ENCODE measurements at regions not wholly inside any gene's neighbourhood (a gene's known extent, or its start where the extent isn't known, plus 50 kb on each side); places are given as distances from the start of the nearest gene placed in this dataset.
"Not testable (repeated sequence)": the region's sequence is repeated elsewhere in the genome, so short reads cannot be mapped to it uniquely, and the experiment has no call there.

DNA sequence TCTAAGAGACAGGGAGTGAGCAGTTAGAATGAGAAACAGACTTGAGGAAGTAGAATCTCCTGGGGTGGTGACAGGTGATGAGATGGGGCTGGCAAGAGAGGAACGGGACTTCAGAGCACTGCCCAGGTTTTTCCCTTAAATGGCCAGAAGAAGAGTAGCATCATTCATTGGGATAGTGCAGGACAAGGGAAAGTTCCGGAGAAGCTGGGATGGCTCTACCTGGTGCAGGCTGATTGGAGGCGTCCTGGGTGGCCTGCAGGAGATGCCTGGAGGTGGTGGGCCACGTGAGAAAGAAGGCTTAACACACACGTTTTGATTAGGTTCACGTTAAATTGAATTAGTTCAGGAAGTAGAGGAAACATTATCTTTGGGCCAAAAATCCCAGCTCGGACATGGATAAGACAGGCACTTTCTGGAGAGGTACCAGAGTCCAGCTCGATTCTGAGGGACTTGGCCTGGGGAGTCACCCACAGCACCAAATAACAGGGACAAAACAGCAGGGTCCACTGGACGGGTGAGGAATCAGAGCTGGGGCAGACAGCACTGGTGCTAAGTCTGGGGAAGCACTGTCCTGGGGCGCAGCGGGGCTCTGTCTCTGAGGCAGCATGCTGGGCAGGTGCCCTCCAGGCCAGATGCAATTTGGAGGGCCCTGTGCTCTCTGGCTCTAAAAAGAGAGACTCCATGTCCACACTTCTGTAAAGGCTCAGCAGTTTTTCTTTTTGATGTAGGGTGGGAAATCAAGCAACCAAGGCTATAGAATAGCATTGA, 512.3 kb upstream of the RAB6C start:
- DNase-seq: no peak

GRCh38 chr2:129467941-129468340, 511.5 kb upstream of the RAB6C start:
- DNase-seq: no peak

DNA sequence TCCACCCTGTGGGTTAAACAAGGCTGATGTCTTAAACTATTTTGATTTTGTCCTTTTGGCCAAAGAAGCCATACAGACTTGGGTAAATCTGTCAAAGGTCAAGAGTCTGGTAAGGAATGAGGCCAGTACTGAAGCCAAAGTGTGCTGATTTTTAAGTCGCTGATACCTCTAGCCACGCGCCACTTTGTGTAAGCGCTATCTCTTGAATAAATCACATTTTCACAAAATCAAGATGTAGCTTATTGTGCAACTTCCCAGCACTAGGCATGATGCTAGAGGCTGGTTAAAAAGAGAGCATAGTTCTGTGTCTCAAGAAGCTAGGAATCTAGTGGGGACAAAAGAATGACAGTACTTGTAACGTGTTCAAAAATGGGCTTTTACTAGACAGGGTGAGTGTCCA, 510.6 kb upstream of the RAB6C start:
- DNase-seq: no peak

GRCh38 chr2:129469389-129469788, 510.1 kb upstream of the RAB6C start:
- DNase-seq: no peak

- no peak for DNase-seq
Observed at GRCh38 chr2:129469871-129470270, 509.6 kb upstream of the RAB6C start.

DNA sequence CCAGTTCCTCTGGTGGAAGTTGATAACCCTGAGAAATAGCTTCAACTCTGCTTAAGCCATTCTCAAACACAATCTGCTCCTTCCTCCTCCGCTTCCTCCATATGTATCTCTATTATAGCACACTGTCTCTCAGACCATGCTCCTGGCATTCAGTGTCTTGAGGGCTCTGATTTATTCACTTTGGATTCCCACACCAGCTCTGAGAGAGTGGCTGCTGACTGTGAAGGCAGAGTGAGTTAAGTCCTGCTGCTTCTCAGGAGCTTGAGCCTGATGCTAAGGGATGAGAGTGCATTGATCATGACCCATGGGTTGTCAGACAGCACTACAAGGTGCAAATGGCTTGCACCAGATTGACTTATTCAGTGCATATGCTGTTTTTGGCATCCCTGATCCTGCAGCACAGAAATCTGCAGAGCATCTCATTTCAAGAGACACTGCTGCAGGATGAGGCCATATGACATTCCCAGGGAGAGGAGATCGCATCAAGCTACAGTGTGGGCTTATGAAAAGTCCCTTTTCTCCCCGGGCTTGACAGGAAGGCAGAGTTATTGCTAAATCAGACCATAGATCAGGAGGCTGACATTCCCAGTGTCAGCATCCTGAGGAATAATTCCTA, 500.5 kb upstream of the RAB6C start:
- no peak for DNase-seq

GRCh38 chr2:129479892-129480291, 499.6 kb upstream of the RAB6C start:
- no peak for DNase-seq

DNA sequence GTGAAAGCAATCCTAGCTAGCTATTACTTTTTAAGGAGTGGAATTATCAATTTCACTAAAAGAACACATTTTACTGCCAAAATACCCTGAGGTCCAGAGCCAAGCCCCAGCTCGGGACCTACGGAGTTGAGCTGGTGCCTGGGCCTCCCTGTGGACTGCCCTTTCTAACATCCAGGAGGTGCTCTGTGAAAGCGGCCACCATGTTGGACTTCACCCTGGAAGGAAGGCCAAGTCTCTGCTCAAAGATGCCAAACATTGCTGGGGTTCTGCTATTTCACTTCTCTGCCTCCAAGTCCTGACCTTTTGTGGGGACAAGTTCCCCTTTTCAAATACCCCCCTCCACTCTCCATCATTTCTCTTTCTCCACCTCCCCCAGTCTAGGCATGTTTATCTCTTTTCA, 498.7 kb upstream of the RAB6C start:
- no peak for DNase-seq

GRCh38 chr2:129481306-129482219, 497.9 kb upstream of the RAB6C start:
- no peak for DNase-seq

GRCh38 chr2:129482626-129483025, 496.8 kb upstream of the RAB6C start:
- DNase-seq: no peak

GRCh38 chr2:129483366-129483765, 496.1 kb upstream of the RAB6C start:
- no peak for DNase-seq

- no peak for DNase-seq
Observed at GRCh38 chr2:129484999-129485897, 494.2 kb upstream of the RAB6C start.

GRCh38 chr2:129488376-129488775, 491.1 kb upstream of the RAB6C start:
- no peak for DNase-seq

GRCh38 chr2:129490641-129491040, 488.8 kb upstream of the RAB6C start:
- no peak for DNase-seq

DNA sequence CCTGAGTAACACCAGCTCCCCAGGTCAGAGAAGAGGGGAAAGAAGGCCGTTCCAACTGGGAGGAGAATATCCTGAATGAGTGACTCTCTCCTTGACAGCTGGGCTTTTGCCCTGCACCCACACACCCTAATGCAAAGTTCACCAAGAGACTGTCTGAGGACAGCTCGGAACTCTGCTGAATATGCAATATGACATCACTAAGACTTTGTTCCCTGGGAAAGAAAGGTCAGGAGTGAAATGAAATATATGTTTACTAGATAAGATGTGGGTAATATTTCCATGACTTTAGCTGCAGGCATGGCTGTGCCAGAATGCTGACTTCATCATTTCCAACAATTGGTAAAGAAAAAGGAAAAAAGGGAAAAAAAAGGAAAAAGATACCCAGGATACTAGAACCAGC, 488.2 kb upstream of the RAB6C start:
- no peak for DNase-seq

- no peak for DNase-seq
Observed at GRCh38 chr2:129492548-129492947, 486.9 kb upstream of the RAB6C start.

- DNase-seq: no peak
Observed at GRCh38 chr2:129499747-129500146, 479.7 kb upstream of the RAB6C start.

- no peak for DNase-seq
Observed at GRCh38 chr2:129502781-129503180, 476.7 kb upstream of the RAB6C start.

DNA sequence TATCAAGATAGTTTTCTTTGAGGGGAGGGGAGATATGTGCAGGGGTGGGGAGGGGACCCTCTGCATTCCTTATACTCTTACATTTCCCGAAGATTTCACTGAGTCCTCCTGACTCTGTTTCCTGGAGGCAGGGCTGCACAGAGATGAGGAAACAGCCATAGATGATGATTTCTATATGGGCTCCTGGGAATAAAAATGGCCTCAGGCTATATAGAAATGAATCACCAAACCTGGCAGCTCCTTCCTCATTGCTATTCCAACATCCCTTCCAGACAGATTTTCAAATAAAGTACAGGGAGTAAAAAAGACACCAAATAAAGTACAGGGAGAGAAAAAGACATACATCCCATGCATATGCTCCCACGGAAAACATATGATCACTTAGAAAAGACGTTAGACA, 474.8 kb upstream of the RAB6C start:
- no peak for DNase-seq

DNA sequence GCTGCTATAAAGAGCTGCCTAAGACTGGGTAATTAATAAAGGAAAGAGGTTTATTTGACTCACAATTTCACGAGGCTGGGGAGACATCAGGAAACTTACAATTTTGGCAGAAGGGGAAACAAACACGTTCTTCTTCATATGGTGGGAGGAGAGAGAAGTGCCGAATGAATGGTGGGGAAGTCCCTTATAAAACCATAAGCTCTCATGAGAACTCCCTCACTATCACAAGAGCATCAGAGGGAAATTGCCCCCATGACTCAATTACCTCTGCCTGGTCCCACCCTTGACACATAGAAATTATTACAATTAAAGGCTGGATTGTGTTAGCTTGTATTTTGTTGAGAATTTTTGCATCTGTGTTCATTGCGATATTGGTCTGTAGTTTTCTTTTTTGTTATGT, 460.5 kb upstream of the RAB6C start:
- DNase-seq: no peak

GRCh38 chr2:129532158-129532557, 447.3 kb upstream of the RAB6C start:
- not testable (repeated sequence) for DNase-seq

- DNase-seq: no peak
Observed at GRCh38 chr2:129548880-129549279, 430.6 kb upstream of the RAB6C start.

DNA sequence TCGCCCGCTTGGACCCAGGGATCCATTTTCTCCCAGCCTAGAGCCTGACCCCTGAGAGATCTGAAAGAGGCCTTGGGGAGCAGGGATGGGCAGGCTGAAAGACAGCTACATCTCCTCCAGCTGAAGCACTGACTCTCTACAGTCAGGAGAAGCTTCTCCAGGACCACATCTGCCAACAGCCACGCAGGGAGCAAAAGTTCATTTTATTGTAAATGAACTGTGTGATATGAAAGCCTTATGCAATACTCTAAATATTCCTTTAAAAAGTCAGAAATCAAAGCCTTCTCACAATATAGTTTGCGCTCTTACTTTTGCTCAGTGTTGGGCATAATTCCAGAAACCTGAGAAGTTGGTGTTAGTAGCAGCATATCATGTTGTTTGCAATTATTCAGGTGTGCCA, 428.9 kb upstream of the RAB6C start:
- no peak for DNase-seq

All from left hindlimb (tissue), 1 donor.